Smooth muscle cell (in vitro differentiated cells): ENCODE measurements at regions not wholly inside any gene's neighbourhood (a gene's known extent, or its start where the extent isn't known, plus 50 kb on each side); places are given as distances from the start of the nearest gene placed in this dataset.

Experiments used
- DNase-seq: peaks from one replicate; lab custom pipeline; 2025; ENCODE audit not compliant: unreplicated experiment; lab: John Stamatoyannopoulos, UW
- H2AFZ ChIP-seq: fragments of 200-600 bp; sonication (generic); 2 replicates; pipeline ENCODE4 v1.6.0; 2016; ENCODE audit warnings: antibody characterized with exemption, low read depth, mild to moderate bottlenecking
- H3F3A ChIP-seq: fragments of 200-600 bp; sonication (generic); 2 replicates; pipeline ENCODE4 v1.6.0; 2017; ENCODE audit warnings: antibody characterized with exemption, low read depth
- H3K27ac ChIP-seq: fragments of 200-600 bp; sonication (generic); 2 replicates; pipeline ENCODE4 v1.5.1; 2016; ENCODE audit warnings: low read depth, mild to moderate bottlenecking
- H3K27me3 ChIP-seq: fragments of 200-600 bp; sonication (generic); 2 replicates; pipeline ENCODE4 v1.6.1; 2016; ENCODE audit warnings: low read depth, mild to moderate bottlenecking
- H3K36me3 ChIP-seq: fragments of 200-600 bp; sonication (generic); 2 replicates; pipeline ENCODE4 v1.5.1; 2016; ENCODE audit warnings: low read depth
- H3K4me1 ChIP-seq: fragments of 200-600 bp; sonication (generic); 2 replicates; pipeline ENCODE4 v1.5.1; 2016; ENCODE audit warnings: low read depth
- H3K4me2 ChIP-seq: fragments of 200-600 bp; sonication (generic); 2 replicates; pipeline ENCODE4 v1.6.0; 2016; ENCODE audit warnings: mild to moderate bottlenecking
- H3K4me3 ChIP-seq: fragments of 200-600 bp; sonication (generic); 2 replicates; pipeline ENCODE4 v1.5.1; 2016; ENCODE audit warnings: mild to moderate bottlenecking
- H3K79me2 ChIP-seq: fragments of 200-600 bp; sonication (generic); 2 replicates; pipeline ENCODE4 v1.6.0; 2016; ENCODE audit warnings: low read depth, mild to moderate bottlenecking
- H3K9ac ChIP-seq: fragments of 200-600 bp; sonication (generic); 2 replicates; pipeline ENCODE4 v1.6.0; 2016; ENCODE audit warnings: low read depth
- H3K9me3 ChIP-seq: fragments of 200-600 bp; sonication (generic); replicated peaks from 2 replicates; pipeline ENCODE4 v1.5.1; 2016; ENCODE audit warnings: low read depth
- H4K20me1 ChIP-seq: fragments of 200-600 bp; sonication (generic); 2 replicates; pipeline ENCODE4 v1.6.0; 2016; ENCODE audit warnings: low read depth
- CTCF ChIP-seq: fragments of 200-600 bp; sonication (generic); IDR thresholded peaks from 2 replicates; pipeline ENCODE4 v1.5.1; 2017; ENCODE audit warnings: borderline replicate concordance, mild to moderate bottlenecking, antibody characterized with exemption; ENCODE audit not compliant: insufficient read depth, poor library complexity, severe bottlenecking
- WGBS: methylation state at CpG from one replicate; pipeline ENCODE4 v1.1.7; 2016; ENCODE audit warnings: low lambda C conversion rate; 5-methylcytosine and 5-hydroxymethylcytosine counted together

GRCh38 chr2:205895981-205896655 lies 189.9 kb downstream of the INO80D start:
- Histone ChIP-seq H3K4me3 (no peak overlapping the region), H3K79me2 (no peaks in the 10 kb centered on the region), H3K27ac (no peak overlapping the region), H3K9me3 (no peaks in the 10 kb centered on the region), H4K20me1 (no peaks in the 10 kb centered on the region), H3K4me2 (no peak overlapping the region), H3K36me3 (no peaks in the 10 kb centered on the region), H3F3A (no peaks in the 10 kb centered on the region), H3K9ac (no peak overlapping the region), H3K4me1 (no peaks in the 10 kb centered on the region), H3K27me3 (no peaks in the 10 kb centered on the region), H2AFZ (no peak overlapping the region)
- no peak for DNase-seq
- TF ChIP-seq CTCF = no peak
- 49% methylated on average over 9 of the region's 9 CpGs for WGBS

- WGBS = 86% methylated on average over 17 of the region's 17 CpGs
- Histone ChIP-seq H3K9ac (no peak overlapping the region), H3K27me3 (no peaks in the 10 kb centered on the region), H2AFZ (no peak overlapping the region), H3F3A (no peaks in the 10 kb centered on the region), H3K4me2 (no peak overlapping the region), H3K4me1 (no peaks in the 10 kb centered on the region), H3K9me3 (no peaks in the 10 kb centered on the region), H3K36me3 (no peaks in the 10 kb centered on the region), H3K79me2 (no peaks in the 10 kb centered on the region), H3K4me3 (no peak overlapping the region), H3K27ac (no peak overlapping the region), H4K20me1 (no peaks in the 10 kb centered on the region)
- TF ChIP-seq CTCF = no peak
- no peak for DNase-seq
Measured at GRCh38 chr2:205892665-205893259, 193.2 kb downstream of the INO80D start.

- H3K4me2 ChIP-seq = no peak overlapping the region
- no peaks in the 10 kb centered on the region for H4K20me1 ChIP-seq
- no peak for TF ChIP-seq CTCF
- no peaks in the 10 kb centered on the region for H3K36me3 ChIP-seq
- H3F3A ChIP-seq = no peaks in the 10 kb centered on the region
- H3K27ac ChIP-seq = no peak overlapping the region
- no peaks in the 10 kb centered on the region for H3K9me3 ChIP-seq
- no peak overlapping the region for H3K4me3 ChIP-seq
- no peaks in the 10 kb centered on the region for H3K79me2 ChIP-seq
- no peaks in the 10 kb centered on the region for H3K4me1 ChIP-seq
- 82% methylated on average over 10 of the region's 10 CpGs for WGBS
- DNase-seq = no peak
- no peak overlapping the region for H3K9ac ChIP-seq
- H3K27me3 ChIP-seq = no peaks in the 10 kb centered on the region
- no peak overlapping the region for H2AFZ ChIP-seq
Measured at GRCh38 chr2:205892251-205892655, 193.7 kb downstream of the INO80D start.

GRCh38 chr2:205889114-205889513 lies 196.9 kb downstream of the INO80D start:
- no peak for DNase-seq
- TF ChIP-seq CTCF = no peak
- Histone ChIP-seq H3F3A (no peaks in the 10 kb centered on the region), H3K9ac (no peak overlapping the region), H3K4me2 (no peak overlapping the region), H3K9me3 (no peaks in the 10 kb centered on the region), H3K27me3 (no peaks in the 10 kb centered on the region), H3K79me2 (no peaks in the 10 kb centered on the region), H3K27ac (no peak overlapping the region), H3K4me3 (no peak overlapping the region), H2AFZ (no peak overlapping the region), H3K36me3 (no peaks in the 10 kb centered on the region), H4K20me1 (no peaks in the 10 kb centered on the region), H3K4me1 (no peaks in the 10 kb centered on the region)
- 67% methylated on average over 3 of the region's 3 CpGs for WGBS
